ENCODE measurements at regions not wholly inside any gene's neighbourhood (a gene's known extent, or its start where the extent isn't known, plus 50 kb on each side); places are given as distances from the start of the nearest gene placed in this dataset.

- TF ChIP-seq CHD1 (IDR thresholded peaks at IDR 0.05; ENCODE audit: low read depth, low read length) (no peak), SRF (IDR thresholded peaks at IDR 0.05; ENCODE audit: low read depth, low read length) (no peak), KDM1A (IDR thresholded peaks at IDR 0.05; ENCODE audit: borderline replicate concordance, low read length) (no peak), SP1 (IDR thresholded peaks at IDR 0.05; ENCODE audit: low read depth, low read length) (no peak)
These were observed 167.6 kb downstream of the TMEM38B start (continued) for GRCh38 chr9:105861972-105862371.

Measured in H1 (cell line).